ENCODE measurements at regions not wholly inside any gene's neighbourhood (a gene's known extent, or its start where the extent isn't known, plus 50 kb on each side); places are given as distances from the start of the nearest gene placed in this dataset.

DNA sequence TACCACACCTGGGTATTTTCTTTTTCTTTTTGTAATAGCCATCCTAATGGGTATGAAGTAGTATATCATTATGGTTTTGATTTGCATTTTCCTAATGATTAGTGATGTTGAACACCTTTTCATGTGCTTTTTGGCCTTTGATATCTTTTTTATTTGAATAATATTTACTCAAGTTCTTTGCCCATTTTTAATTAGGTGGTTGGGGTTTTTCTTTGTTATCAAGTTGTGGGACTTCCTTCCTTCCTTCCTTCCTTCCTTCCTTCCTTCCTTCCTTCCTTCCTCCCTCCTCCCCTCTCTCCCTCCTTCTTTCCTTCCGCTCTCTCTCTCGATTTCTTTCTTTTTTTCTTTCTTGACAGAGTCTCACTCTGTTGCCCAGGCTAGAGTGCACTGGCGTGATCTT lies 75.0 kb upstream of the PDGFD start:
- Histone ChIP-seq H3K9ac (ENCODE audit: low read length in 3 of 3) (no peak overlapping the region), H3K4me1 (ENCODE audit: control insufficient read depth in 2 of 3, insufficient read depth in 2 of 3, low read depth in 1 of 3, low read length in 3 of 3) (no peaks in the 10 kb centered on the region), H3K4me3 (ENCODE audit: low read length in 3 of 3) (no peak overlapping the region), H3K36me3 (ENCODE audit: control insufficient read depth in 2 of 3, insufficient read depth in 3 of 3, low read length in 3 of 3) (no peaks in the 10 kb centered on the region), H3K27ac (ENCODE audit: low read depth in 2 of 2, low read length in 2 of 2) (no peak overlapping the region), H3K9me3 (ENCODE audit: control insufficient read depth in 2 of 3, insufficient read depth in 1 of 3, low read length in 3 of 3) (no peaks in the 10 kb centered on the region), H3K27me3 (ENCODE audit: control insufficient read depth, insufficient read depth, low read length) (no peaks in the 10 kb centered on the region)
- intact Hi-C loops (cut with DNase I), result no loop called here
- FAIRE-seq (no peak), DNase-seq (no peak)
- TF ChIP-seq, protein P1, sequence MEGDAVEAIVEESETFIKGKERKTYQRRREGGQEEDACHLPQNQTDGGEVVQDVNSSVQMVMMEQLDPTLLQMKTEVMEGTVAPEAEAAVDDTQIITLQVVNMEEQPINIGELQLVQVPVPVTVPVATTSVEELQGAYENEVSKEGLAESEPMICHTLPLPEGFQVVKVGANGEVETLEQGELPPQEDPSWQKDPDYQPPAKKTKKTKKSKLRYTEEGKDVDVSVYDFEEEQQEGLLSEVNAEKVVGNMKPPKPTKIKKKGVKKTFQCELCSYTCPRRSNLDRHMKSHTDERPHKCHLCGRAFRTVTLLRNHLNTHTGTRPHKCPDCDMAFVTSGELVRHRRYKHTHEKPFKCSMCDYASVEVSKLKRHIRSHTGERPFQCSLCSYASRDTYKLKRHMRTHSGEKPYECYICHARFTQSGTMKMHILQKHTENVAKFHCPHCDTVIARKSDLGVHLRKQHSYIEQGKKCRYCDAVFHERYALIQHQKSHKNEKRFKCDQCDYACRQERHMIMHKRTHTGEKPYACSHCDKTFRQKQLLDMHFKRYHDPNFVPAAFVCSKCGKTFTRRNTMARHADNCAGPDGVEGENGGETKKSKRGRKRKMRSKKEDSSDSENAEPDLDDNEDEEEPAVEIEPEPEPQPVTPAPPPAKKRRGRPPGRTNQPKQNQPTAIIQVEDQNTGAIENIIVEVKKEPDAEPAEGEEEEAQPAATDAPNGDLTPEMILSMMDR (IDR thresholded peaks at IDR 0.05; ENCODE audit: borderline replicate concordance, extremely low read depth, insufficient read depth), result no peak

DNA sequence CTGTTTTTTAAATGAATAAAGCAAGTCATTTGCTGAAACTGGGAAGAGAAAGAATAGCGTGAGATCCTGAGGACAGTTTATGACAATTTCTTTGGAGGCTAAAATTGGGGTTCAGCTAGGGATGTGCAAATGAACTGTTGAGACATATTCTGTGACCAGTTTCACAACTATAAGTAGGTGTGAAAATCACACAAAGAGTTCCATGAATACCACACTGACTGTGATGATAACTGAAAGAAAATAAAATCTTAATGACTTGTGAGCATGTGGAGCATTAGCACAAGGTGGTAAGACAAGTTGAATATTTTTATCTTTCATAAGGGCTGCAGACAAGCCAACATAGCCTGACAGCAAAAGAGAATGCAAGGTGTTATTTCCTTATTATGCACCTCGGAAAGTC lies 61.1 kb upstream of the PDGFD start:
- no peak for DNase-seq
- intact Hi-C loops (cut with DNase I), result no loop called here
- Histone ChIP-seq H3K36me3 (ENCODE audit: control insufficient read depth in 2 of 3, insufficient read depth in 3 of 3, low read length in 3 of 3) (no peaks in the 10 kb centered on the region), H3K9ac (ENCODE audit: low read length in 3 of 3) (no peak overlapping the region), H3K4me3 (ENCODE audit: low read length in 3 of 3) (no peak overlapping the region), H3K4me1 (ENCODE audit: control insufficient read depth in 2 of 3, insufficient read depth in 2 of 3, low read depth in 1 of 3, low read length in 3 of 3) (no peaks in the 10 kb centered on the region), H3K9me3 (ENCODE audit: control insufficient read depth in 2 of 3, insufficient read depth in 1 of 3, low read length in 3 of 3) (no peaks in the 10 kb centered on the region), H3K27me3 (ENCODE audit: control insufficient read depth, insufficient read depth, low read length) (no peaks in the 10 kb centered on the region), H3K27ac (ENCODE audit: low read depth in 2 of 2, low read length in 2 of 2) (no peak overlapping the region)
- FAIRE-seq, result no peak
- TF ChIP-seq, protein P1 (IDR thresholded peaks at IDR 0.05; ENCODE audit: borderline replicate concordance, extremely low read depth, insufficient read depth), result no peak

DNA sequence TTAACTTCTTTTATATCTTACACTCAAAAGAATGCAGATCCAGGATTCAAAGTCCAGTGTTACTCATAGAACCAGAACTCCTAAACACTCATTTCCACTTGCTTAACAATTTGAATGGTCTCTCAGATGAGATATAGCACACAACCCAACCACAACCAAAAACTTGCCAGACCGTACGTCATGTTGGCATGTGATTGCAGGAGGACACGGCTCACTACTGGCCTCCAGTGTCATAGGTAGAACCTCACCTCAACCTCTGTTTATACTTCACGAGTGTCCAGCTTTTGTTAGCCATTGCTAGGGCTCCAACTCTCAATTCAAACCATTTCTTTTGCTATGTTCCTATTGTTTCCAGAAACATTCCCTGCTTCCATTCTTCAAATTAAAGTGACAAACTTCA lies 58.5 kb upstream of the PDGFD start:
- no peak overlapping the region for H3K27ac ChIP-seq (ENCODE audit: low read depth in 2 of 2, low read length in 2 of 2)
- FAIRE-seq (no peak), DNase-seq (no peak)
- TF ChIP-seq, protein P1 (IDR thresholded peaks at IDR 0.05; ENCODE audit: borderline replicate concordance, extremely low read depth, insufficient read depth), result no peak
- H3K9ac ChIP-seq (ENCODE audit: low read length in 3 of 3), result no peak overlapping the region
- no peaks in the 10 kb centered on the region for H3K4me1 ChIP-seq (ENCODE audit: control insufficient read depth in 2 of 3, insufficient read depth in 2 of 3, low read depth in 1 of 3, low read length in 3 of 3)
- intact Hi-C loops (cut with DNase I), result no loop called here
- no peaks in the 10 kb centered on the region for H3K9me3 ChIP-seq (ENCODE audit: control insufficient read depth in 2 of 3, insufficient read depth in 1 of 3, low read length in 3 of 3)
- no peaks in the 10 kb centered on the region for H3K27me3 ChIP-seq (ENCODE audit: control insufficient read depth, insufficient read depth, low read length)
- no peaks in the 10 kb centered on the region for H3K36me3 ChIP-seq (ENCODE audit: control insufficient read depth in 2 of 3, insufficient read depth in 3 of 3, low read length in 3 of 3)
- H3K4me3 ChIP-seq (ENCODE audit: low read length in 3 of 3), result no peak overlapping the region

DNA sequence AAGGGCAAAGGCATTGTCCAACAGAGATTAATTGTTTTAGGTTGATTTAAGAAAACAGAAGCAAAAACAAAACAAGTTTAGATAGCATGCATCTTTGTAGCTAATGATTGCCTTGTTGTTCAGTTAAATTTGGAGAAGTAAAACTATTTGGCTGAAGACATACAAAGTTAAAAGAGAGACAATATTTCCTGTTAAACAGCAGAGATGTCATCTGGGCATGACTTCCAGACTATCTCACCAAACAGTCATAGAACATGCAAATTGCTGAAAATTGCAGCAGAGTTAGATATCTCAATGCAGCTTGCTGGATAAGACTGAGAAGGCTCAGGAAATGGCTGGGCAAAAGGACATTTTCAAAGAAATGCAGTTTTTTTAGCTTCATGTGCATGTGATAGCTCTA lies 57.5 kb upstream of the PDGFD start:
- Histone ChIP-seq H3K4me3 (ENCODE audit: low read length in 3 of 3) (no peak overlapping the region), H3K36me3 (ENCODE audit: control insufficient read depth in 2 of 3, insufficient read depth in 3 of 3, low read length in 3 of 3) (no peaks in the 10 kb centered on the region), H3K27me3 (ENCODE audit: control insufficient read depth, insufficient read depth, low read length) (no peaks in the 10 kb centered on the region), H3K9ac (ENCODE audit: low read length in 3 of 3) (no peak overlapping the region), H3K4me1 (ENCODE audit: control insufficient read depth in 2 of 3, insufficient read depth in 2 of 3, low read depth in 1 of 3, low read length in 3 of 3) (no peaks in the 10 kb centered on the region), H3K9me3 (ENCODE audit: control insufficient read depth in 2 of 3, insufficient read depth in 1 of 3, low read length in 3 of 3) (no peaks in the 10 kb centered on the region), H3K27ac (ENCODE audit: low read depth in 2 of 2, low read length in 2 of 2) (no peak overlapping the region)
- intact Hi-C loops (cut with DNase I), result no loop called here
- FAIRE-seq (no peak), DNase-seq (no peak)
- TF ChIP-seq, protein P1 (IDR thresholded peaks at IDR 0.05; ENCODE audit: borderline replicate concordance, extremely low read depth, insufficient read depth), result no peak

All from kidney (tissue), 13 donors.